Adrenal gland (tissue), 9 donors: ENCODE measurements at regions not wholly inside any gene's neighbourhood (a gene's known extent, or its start where the extent isn't known, plus 50 kb on each side); places are given as distances from the start of the nearest gene placed in this dataset.

Experiments used
- DNase-seq, 7 donors: peaks; one replicate each; pipeline ENCODE4 v3.0.0-alpha.2; 2019 to 2020
- H3K27ac ChIP-seq, 5 donors: fragments of 200-600 bp; sonication (generic) in 4 of 5; 1 replicate in 3 of 5; 2 replicates in 2 of 5; pipeline versions ENCODE4 v1.5.1 to v1.8.0; 2016 to 2020; ENCODE audit warnings: mild to moderate bottlenecking in 1 of 5
- H3K27me3 ChIP-seq: fragments of 200-600 bp; 2 replicates; pipeline ENCODE4 v1.8.0; 2021
- H3K36me3 ChIP-seq, 2 donors: fragments of 200-600 bp; replicated peaks in 1 of 2; 1 replicate in 1 of 2; 2 replicates in 1 of 2; pipeline versions ENCODE4 v1.5.1 to v1.8.0; 2018 to 2022
- H3K4me1 ChIP-seq, 2 donors: fragments of 200-600 bp; replicated peaks in 1 of 2; 1 replicate in 1 of 2; 2 replicates in 1 of 2; pipeline versions ENCODE4 v1.5.1 to v1.8.0; 2018 to 2021
- H3K4me3 ChIP-seq, 4 donors: fragments of 200-600 bp; sonication (generic) in 3 of 4; one replicate each; pipeline ENCODE4 v1.5.1; 2016 to 2018
- H3K9me3 ChIP-seq, 3 donors: fragments of 200-600 bp; sonication (generic) in 1 of 3; replicated peaks in 1 of 3; 1 replicate in 2 of 3; 2 replicates in 1 of 3; pipeline versions ENCODE4 v1.5.1 to v1.8.0; 2016 to 2021
- POLR2A ChIP-seq, 2 donors: fragments of 450-650 bp; IDR thresholded peaks; one replicate each; pipeline ENCODE4 v1.6.1; 2017; ENCODE audit warnings: antibody characterized with exemption in 2 of 2, mild to moderate bottlenecking in 2 of 2, moderate library complexity in 1 of 2
- WGBS, 4 donors: extraction: QIAGEN DNeasy Blood & Tissue Kit in 2 of 4; methylation state at CpG; one replicate each; pipeline versions ENCODE4 v1.1.5 to v1.1.7; 2013 to 2017; 5-methylcytosine and 5-hydroxymethylcytosine counted together
- intact Hi-C, 2 donors: fragments of 100-400 bp; cut with DNase I; formaldehyde crosslinking; loops; one replicate each; pipeline versions ENCODE4 v1.14.1 to v1.15.0; 2022 to 2023
- TF ChIP-seq, protein P1 (sequence below), 6 experiments: fragments of 450-650 bp in 4 of 6; fragments of 200-600 bp in 2 of 6; sonication (generic) in 1 of 6; IDR thresholded peaks; 1 replicate in 5 of 6; 2 replicates in 1 of 6; pipeline versions ENCODE4 v1.5.1 to v1.8.0; 2016 to 2021; ENCODE audit warnings: antibody characterized with exemption in 6 of 6, mild to moderate bottlenecking in 2 of 6, moderate library complexity in 1 of 6
- donor health status: healthy with polysubstance abuse.
- donor health status: Bipolar disorder and iron deficiency.
- donor health status: DM: yes; HTN: yes; CAD: no.
- donor health status: DM: no; HTN: no; CAD: no.
- donor health status: DM: no; HTN: no; CAD: no.

DNA sequence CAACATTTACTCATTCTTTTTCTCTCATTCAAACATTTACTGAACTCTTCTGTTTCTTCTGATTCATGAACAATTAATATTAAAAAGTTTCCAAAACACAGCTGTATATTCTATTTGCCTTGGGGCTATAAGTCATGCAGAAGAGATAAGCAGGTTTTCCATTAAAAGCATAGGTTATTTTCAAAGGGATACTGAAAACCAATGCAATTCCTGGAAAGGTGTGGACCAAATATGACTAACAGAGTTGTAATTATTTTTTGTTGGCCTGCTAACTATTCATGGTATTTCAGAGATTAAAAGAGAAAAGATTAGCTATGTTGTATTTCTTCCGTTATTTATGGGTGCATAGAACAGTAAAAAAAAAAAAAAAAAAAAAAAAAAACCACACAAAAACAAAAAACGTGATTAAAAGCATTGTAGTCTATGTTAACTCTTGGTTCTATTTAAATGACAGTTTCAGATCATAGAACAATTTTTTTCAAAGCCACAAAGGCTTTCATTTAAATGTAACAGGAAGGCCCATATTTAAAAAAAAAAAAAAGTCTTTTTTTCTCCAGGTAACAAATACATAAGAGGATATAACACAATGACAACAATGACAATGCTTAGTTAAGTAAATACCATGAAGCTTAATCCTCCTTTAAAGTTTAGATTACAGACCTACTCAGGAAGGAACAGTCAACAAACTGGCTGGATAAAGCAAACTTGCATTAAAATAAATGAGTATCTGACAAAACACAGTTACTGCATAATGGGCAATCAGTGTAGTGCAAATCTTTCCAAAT, 1042.9 kb downstream of the GATA3 start:
- WGBS, 4 donors = 31 to 51% (median 40%) methylated on average over 2 of the region's 2 CpGs
- Histone ChIP-seq H3K27me3 (no peaks in the 10 kb centered on the region), H3K27ac (no peak overlapping the region), H3K4me3 (no peak overlapping the region), H3K4me1 (no peaks in the 10 kb centered on the region), H3K36me3 (no peaks in the 10 kb centered on the region), H3K9me3 (no peaks in the 10 kb centered on the region)
- DNase-seq = no peak
- intact Hi-C loops = no loop called here
- no peak for TF ChIP-seq POLR2A (IDR thresholded peaks at IDR 0.05)
- TF ChIP-seq, protein P1, sequence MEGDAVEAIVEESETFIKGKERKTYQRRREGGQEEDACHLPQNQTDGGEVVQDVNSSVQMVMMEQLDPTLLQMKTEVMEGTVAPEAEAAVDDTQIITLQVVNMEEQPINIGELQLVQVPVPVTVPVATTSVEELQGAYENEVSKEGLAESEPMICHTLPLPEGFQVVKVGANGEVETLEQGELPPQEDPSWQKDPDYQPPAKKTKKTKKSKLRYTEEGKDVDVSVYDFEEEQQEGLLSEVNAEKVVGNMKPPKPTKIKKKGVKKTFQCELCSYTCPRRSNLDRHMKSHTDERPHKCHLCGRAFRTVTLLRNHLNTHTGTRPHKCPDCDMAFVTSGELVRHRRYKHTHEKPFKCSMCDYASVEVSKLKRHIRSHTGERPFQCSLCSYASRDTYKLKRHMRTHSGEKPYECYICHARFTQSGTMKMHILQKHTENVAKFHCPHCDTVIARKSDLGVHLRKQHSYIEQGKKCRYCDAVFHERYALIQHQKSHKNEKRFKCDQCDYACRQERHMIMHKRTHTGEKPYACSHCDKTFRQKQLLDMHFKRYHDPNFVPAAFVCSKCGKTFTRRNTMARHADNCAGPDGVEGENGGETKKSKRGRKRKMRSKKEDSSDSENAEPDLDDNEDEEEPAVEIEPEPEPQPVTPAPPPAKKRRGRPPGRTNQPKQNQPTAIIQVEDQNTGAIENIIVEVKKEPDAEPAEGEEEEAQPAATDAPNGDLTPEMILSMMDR (IDR thresholded peaks at IDR 0.05) = no peak

DNA sequence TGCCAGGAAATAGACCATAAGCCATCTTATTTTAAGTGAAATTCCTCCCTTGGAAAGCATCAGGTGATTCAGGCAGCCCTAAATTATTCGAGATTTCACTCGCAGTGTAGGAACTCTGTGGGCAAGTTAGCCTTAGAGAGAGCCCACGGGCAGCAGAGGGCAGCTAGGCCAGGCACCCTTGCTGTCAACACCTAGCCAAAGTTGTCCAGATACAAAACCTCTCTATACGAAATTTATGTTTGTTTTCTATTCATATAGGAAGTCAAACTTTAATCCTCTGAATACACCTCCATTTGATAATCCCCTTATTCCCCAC, 1043.5 kb downstream of the GATA3 start:
- Histone ChIP-seq H3K27ac (no peak overlapping the region), H3K36me3 (no peaks in the 10 kb centered on the region), H3K9me3 (no peaks in the 10 kb centered on the region), H3K4me3 (no peak overlapping the region), H3K4me1 (no peaks in the 10 kb centered on the region), H3K27me3 (no peaks in the 10 kb centered on the region)
- no peak for TF ChIP-seq POLR2A (IDR thresholded peaks at IDR 0.05)
- TF ChIP-seq, protein P1 (IDR thresholded peaks at IDR 0.05) = no peak
- 68 to 71% (median 69%) methylated on average over 4 of the region's 4 CpGs for WGBS, 4 donors
- intact Hi-C loops = no loop called here
- no peak for DNase-seq

DNA sequence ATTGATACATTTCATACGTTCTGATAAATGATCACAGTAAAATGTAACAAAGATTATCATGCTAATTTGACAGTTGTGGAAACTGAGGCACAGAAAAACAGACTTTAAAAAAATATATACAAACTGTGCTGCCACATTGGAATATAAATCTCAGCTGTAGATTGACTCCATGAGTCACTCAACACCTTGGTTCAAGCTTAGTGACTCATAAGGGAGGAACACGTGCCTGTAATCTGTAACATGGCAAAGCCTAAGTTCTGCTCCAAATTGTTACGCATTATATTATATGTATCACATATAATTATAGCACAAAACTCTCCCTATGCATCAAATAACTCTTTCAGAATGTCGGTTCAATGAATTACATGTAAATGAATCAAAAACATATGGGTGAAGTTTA, 1047.5 kb downstream of the GATA3 start:
- 58 to 69% (median 63%) methylated on average over 4 of the region's 4 CpGs for WGBS, 4 donors
- DNase-seq = no peak
- no peaks in the 10 kb centered on the region for H3K9me3 ChIP-seq
- no peaks in the 10 kb centered on the region for H3K27me3 ChIP-seq
- no peak overlapping the region for H3K27ac ChIP-seq
- no peak overlapping the region for H3K4me3 ChIP-seq
- TF ChIP-seq POLR2A (IDR thresholded peaks at IDR 0.05) = no peak
- TF ChIP-seq, protein P1 (IDR thresholded peaks at IDR 0.05) = no peak
- intact Hi-C loops = no loop called here
- no peaks in the 10 kb centered on the region for H3K36me3 ChIP-seq
- H3K4me1 ChIP-seq = no peaks in the 10 kb centered on the region

DNA sequence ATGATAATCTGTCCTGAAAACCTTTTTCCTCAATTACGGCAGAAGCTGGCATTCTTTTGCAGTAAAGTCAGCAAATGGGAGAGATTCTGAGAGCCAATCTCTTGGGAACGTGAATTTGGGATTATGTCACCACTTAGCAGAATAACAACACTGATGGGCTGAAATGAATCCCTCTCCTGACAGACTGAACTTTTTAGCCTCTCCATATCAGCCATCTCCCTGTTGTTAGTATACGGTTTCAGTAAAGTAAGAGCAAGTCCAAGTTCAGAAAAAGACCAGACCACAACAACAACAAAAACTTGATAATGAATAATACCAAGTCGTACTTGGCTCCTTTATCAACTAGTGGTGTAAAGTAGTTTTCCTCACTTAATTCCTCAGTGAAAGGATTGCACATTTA, 1048.8 kb downstream of the GATA3 start:
- no peaks in the 10 kb centered on the region for H3K9me3 ChIP-seq
- no peaks in the 10 kb centered on the region for H3K4me1 ChIP-seq
- no peak overlapping the region for H3K4me3 ChIP-seq
- whole genome bisulfite sequencing, 4 donors = 40 to 48% (median 43%) methylated on average over 4 of the region's 4 CpGs
- DNase-seq = no peak
- H3K27ac ChIP-seq = no peak overlapping the region
- TF ChIP-seq, protein P1 (IDR thresholded peaks at IDR 0.05) = no peak
- TF ChIP-seq POLR2A (IDR thresholded peaks at IDR 0.05) = no peak
- H3K36me3 ChIP-seq = no peaks in the 10 kb centered on the region
- intact Hi-C loops = no loop called here
- H3K27me3 ChIP-seq = no peaks in the 10 kb centered on the region
